HEK293 (cell line): ENCODE measurements at regions not wholly inside any gene's neighbourhood (a gene's known extent, or its start where the extent isn't known, plus 50 kb on each side); places are given as distances from the start of the nearest gene placed in this dataset.

ENCODE experiments used
- CTCF ChIP-seq: fragments of 450-650 bp; formaldehyde crosslinking; IDR thresholded peaks from 2 replicates; pipeline ENCODE4 v1.5.1; 2016; ENCODE audit warnings: missing biosample characterization, missing genetic modification characterization
- HOXC10 ChIP-seq: sonication (generic); formaldehyde crosslinking; IDR thresholded peaks from 2 replicates; pipeline ENCODE4 v1.8.1; 2023; ENCODE audit warnings: mild to moderate bottlenecking, missing genetic modification reagents
- KLF1 ChIP-seq: fragments of 450-650 bp; formaldehyde crosslinking; IDR thresholded peaks from 2 replicates; pipeline ENCODE4 v1.5.1; 2016; ENCODE audit warnings: missing biosample characterization, missing genetic modification characterization
- OSR2 ChIP-seq: fragments of 450-650 bp; formaldehyde crosslinking; IDR thresholded peaks from 2 replicates; pipeline ENCODE4 v1.5.1; 2016; ENCODE audit warnings: missing biosample characterization, missing genetic modification characterization
- PRDM10 ChIP-seq: fragments of 450-650 bp; formaldehyde crosslinking; IDR thresholded peaks from 2 replicates; pipeline ENCODE4 v1.5.1; 2016; ENCODE audit warnings: missing biosample characterization, missing genetic modification characterization
- ZEB2 ChIP-seq: fragments of 450-650 bp; formaldehyde crosslinking; IDR thresholded peaks from 2 replicates; pipeline ENCODE4 v1.5.1; 2016; ENCODE audit warnings: missing biosample characterization, missing genetic modification characterization
- ZNF169 ChIP-seq: fragments of 450-650 bp; formaldehyde crosslinking; IDR thresholded peaks from 2 replicates; pipeline ENCODE4 v1.5.1; 2016; ENCODE audit warnings: missing biosample characterization, missing genetic modification characterization
- ZNF324 ChIP-seq: fragments of 450-650 bp; formaldehyde crosslinking; IDR thresholded peaks from 2 replicates; pipeline ENCODE4 v1.5.1; 2016; ENCODE audit warnings: missing biosample characterization, missing genetic modification characterization
- ZNF37A ChIP-seq: fragments of 450-650 bp; IDR thresholded peaks from 2 replicates; pipeline ENCODE4 v1.5.1; 2018; ENCODE audit warnings: missing biosample characterization, missing genetic modification characterization
- ZNF670 ChIP-seq: fragments of 450-650 bp; formaldehyde crosslinking; IDR thresholded peaks from 2 replicates; pipeline ENCODE4 v1.5.1; 2016; ENCODE audit warnings: missing biosample characterization, missing genetic modification characterization, low read depth
- ZNF76 ChIP-seq: fragments of 450-650 bp; formaldehyde crosslinking; IDR thresholded peaks from 2 replicates; pipeline ENCODE4; 2016; ENCODE audit warnings: low read depth, missing biosample characterization, missing genetic modification characterization, borderline replicate concordance
- ZNF830 ChIP-seq: fragments of 450-650 bp; IDR thresholded peaks from 2 replicates; pipeline ENCODE4 v1.5.0; 2018; ENCODE audit warnings: missing biosample characterization, missing genetic modification characterization, low read depth, mild to moderate bottlenecking, moderate library complexity

- no peak for TF ChIP-seq CTCF (tag by site-specific recombination)
- no peak for TF ChIP-seq KLF1
- TF ChIP-seq OSR2 (tag by site-specific recombination): no peak
- TF ChIP-seq HOXC10 (CRISPR knock-in tag): no peak
- TF ChIP-seq ZNF76 (tag by site-specific recombination): no peak
- no peak for TF ChIP-seq ZNF830 (tag by site-specific recombination)
- TF ChIP-seq ZEB2 (tag by site-specific recombination): no peak
- no peak for TF ChIP-seq PRDM10
- no peak for TF ChIP-seq ZNF324 (tag by site-specific recombination)
- no peak for TF ChIP-seq ZNF169 (tag by site-specific recombination)
- TF ChIP-seq ZNF37A (tag by site-specific recombination): no peak
- TF ChIP-seq ZNF670 (tag by site-specific recombination): no peak
Measured at GRCh38 chr10:130495891-130496636, 359.9 kb downstream of the GLRX3 start.
